ENCODE measurements at regions not wholly inside any gene's neighbourhood (a gene's known extent, or its start where the extent isn't known, plus 50 kb on each side); places are given as distances from the start of the nearest gene placed in this dataset.

GRCh38 chr9:117860849-117861248 lies 156.6 kb downstream of the TLR4 start:
- DNase-seq (ENCODE audit: low read depth, low spot score): no peak

- DNase-seq (ENCODE audit: low read depth, low spot score): no peak
Measured at GRCh38 chr9:117864385-117865057, 160.3 kb downstream of the TLR4 start.

- no peak for DNase-seq (ENCODE audit: low read depth, low spot score)
Measured at GRCh38 chr9:117868594-117868993, 164.4 kb downstream of the TLR4 start.

- no peak for DNase-seq (ENCODE audit: low read depth, low spot score)
Measured at GRCh38 chr9:117869287-117869686, 165.1 kb downstream of the TLR4 start.

- no peak for DNase-seq (ENCODE audit: low read depth, low spot score)
Measured at GRCh38 chr9:117869712-117870111, 165.5 kb downstream of the TLR4 start.

- DNase-seq (ENCODE audit: low read depth, low spot score): no peak
Measured at GRCh38 chr9:117873664-117874063, 169.5 kb downstream of the TLR4 start.

- no peak for DNase-seq (ENCODE audit: low read depth, low spot score)
Measured at GRCh38 chr9:117875886-117876285, 171.7 kb downstream of the TLR4 start.

GRCh38 chr9:117882171-117882570 lies 178.0 kb downstream of the TLR4 start:
- no peak for DNase-seq (ENCODE audit: low read depth, low spot score)

- DNase-seq (ENCODE audit: low read depth, low spot score): no peak
Measured at GRCh38 chr9:117886616-117887015, 182.4 kb downstream of the TLR4 start.

- no peak for DNase-seq (ENCODE audit: low read depth, low spot score)
Measured at GRCh38 chr9:117887383-117887782, 183.2 kb downstream of the TLR4 start.

GRCh38 chr9:117887941-117888340 lies 183.7 kb downstream of the TLR4 start:
- DNase-seq (ENCODE audit: low read depth, low spot score): no peak

GRCh38 chr9:117903453-117903852 lies 199.2 kb downstream of the TLR4 start:
- no peak for DNase-seq (ENCODE audit: low read depth, low spot score)

- no peak for DNase-seq (ENCODE audit: low read depth, low spot score)
Measured at GRCh38 chr9:117906763-117907162, 202.6 kb downstream of the TLR4 start.

GRCh38 chr9:117907420-117907819 lies 203.2 kb downstream of the TLR4 start:
- DNase-seq (ENCODE audit: low read depth, low spot score): no peak

GRCh38 chr9:117916291-117916690 lies 212.1 kb downstream of the TLR4 start:
- DNase-seq (ENCODE audit: low read depth, low spot score): no peak

- no peak for DNase-seq (ENCODE audit: low read depth, low spot score)
Measured at GRCh38 chr9:117917873-117918272, 213.7 kb downstream of the TLR4 start.

GRCh38 chr9:117919538-117919937 lies 215.3 kb downstream of the TLR4 start:
- no peak for DNase-seq (ENCODE audit: low read depth, low spot score)

- no peak for DNase-seq (ENCODE audit: low read depth, low spot score)
Measured at GRCh38 chr9:117926031-117926658, 221.9 kb downstream of the TLR4 start.

GRCh38 chr9:117927354-117927753 lies 223.2 kb downstream of the TLR4 start:
- no peak for DNase-seq (ENCODE audit: low read depth, low spot score)

GRCh38 chr9:117929868-117930267 lies 225.7 kb downstream of the TLR4 start:
- no peak for DNase-seq (ENCODE audit: low read depth, low spot score)

- DNase-seq (ENCODE audit: low read depth, low spot score): no peak
Measured at GRCh38 chr9:117932585-117932984, 228.4 kb downstream of the TLR4 start.

GRCh38 chr9:117936185-117937130 lies 232.3 kb downstream of the TLR4 start:
- no peak for DNase-seq (ENCODE audit: low read depth, low spot score)

Measured in smooth muscle cell of the brain vasculature (primary cell).